Effector memory CD8-positive, alpha-beta T cell (primary cell): ENCODE measurements at regions not wholly inside any gene's neighbourhood (a gene's known extent, or its start where the extent isn't known, plus 50 kb on each side); places are given as distances from the start of the nearest gene placed in this dataset.

Source experiments
- ATAC-seq: fragments of 150-1000 bp; cut with Tn5 transposase; replicated peaks from 2 replicates; pipeline ENCODE4 v1.10.0; 2021; ENCODE audit warnings: mild to moderate bottlenecking, moderate library complexity
- DNase-seq, 3 experiments: peaks; one replicate each; pipeline ENCODE4 v3.0.0; 2021
- H3K27ac Mint-ChIP-seq, 2 donors: one replicate each; pipeline ENCODE4 v1.8.0; 2022; ENCODE audit warnings: mild to moderate bottlenecking in 2 of 2, mixed read lengths in 2 of 2, moderate library complexity in 2 of 2
- H3K27me3 Mint-ChIP-seq, 2 donors: one replicate each; pipeline ENCODE4 v1.8.0; 2022; ENCODE audit warnings: mixed read lengths in 2 of 2
- H3K36me3 Mint-ChIP-seq: one replicate; pipeline ENCODE4 v1.8.0; 2022; ENCODE audit warnings: mild to moderate bottlenecking, moderate library complexity, mixed read lengths; ENCODE audit not compliant: insufficient read depth
- H3K4me1 Mint-ChIP-seq, 2 donors: one replicate each; pipeline ENCODE4 v1.8.0; 2022; ENCODE audit warnings: low read depth in 2 of 2, mixed read lengths in 2 of 2
- H3K4me3 Mint-ChIP-seq, 2 donors: one replicate each; pipeline ENCODE4 v1.8.0; 2022; ENCODE audit warnings: mild to moderate bottlenecking in 2 of 2, mixed read lengths in 2 of 2, moderate library complexity in 2 of 2
- H3K9me3 Mint-ChIP-seq, 2 donors: one replicate each; pipeline ENCODE4 v1.8.0; 2022; ENCODE audit warnings: mixed read lengths in 2 of 2

GRCh38 chr16:64011650-64012049 is 1110.2 kb downstream of the CDH11 start:
- DNase-seq, result no peak
- H3K27ac Mint-ChIP-seq, result no peak overlapping the region

GRCh38 chr16:64008131-64008530 is 1113.7 kb downstream of the CDH11 start:
- DNase-seq (no peak), ATAC-seq (no peak)
- no peak overlapping the region for H3K4me3 Mint-ChIP-seq
- no peaks in the 10 kb centered on the region for H3K4me1 Mint-ChIP-seq
- H3K36me3 Mint-ChIP-seq, result no peaks in the 10 kb centered on the region
- peaks cover 7 to 30% of the 10 kb centered on the region in 2 donors for H3K9me3 Mint-ChIP-seq
- H3K27me3 Mint-ChIP-seq, result no peaks in the 10 kb centered on the region
- no peak overlapping the region for H3K27ac Mint-ChIP-seq

More at GRCh38 chr16:64011650-64012049, 1110.2 kb downstream of the CDH11 start:
- ATAC-seq, result no peak
- Mint-ChIP-seq H3K4me1 (no peaks in the 10 kb centered on the region), H3K27me3 (no peaks in the 10 kb centered on the region), H3K9me3 (peaks cover 12 to 51% of the 10 kb centered on the region in 2 donors), H3K4me3 (no peak overlapping the region), H3K36me3 (peaks cover 3% of the 10 kb centered on the region)

- Mint-ChIP-seq H3K4me3 (no peak overlapping the region), H3K9me3 (peaks cover 0 to 9% of the 10 kb centered on the region in 2 donors), H3K27ac (no peak overlapping the region), H3K27me3 (no peaks in the 10 kb centered on the region), H3K36me3 (no peaks in the 10 kb centered on the region), H3K4me1 (no peaks in the 10 kb centered on the region)
- no peak for ATAC-seq
- no peak for DNase-seq
Observed at GRCh38 chr16:64004116-64004515, 1117.7 kb downstream of the CDH11 start.

GRCh38 chr16:63995025-63995424 is 1126.8 kb downstream of the CDH11 start:
- Mint-ChIP-seq H3K4me1 (no peaks in the 10 kb centered on the region), H3K36me3 (no peaks in the 10 kb centered on the region), H3K9me3 (peaks cover 8 to 15% of the 10 kb centered on the region in 2 donors), H3K4me3 (no peak overlapping the region), H3K27ac (no peak overlapping the region), H3K27me3 (no peaks in the 10 kb centered on the region)
- ATAC-seq (no peak), DNase-seq (no peak)

- Mint-ChIP-seq H3K36me3 (no peaks in the 10 kb centered on the region), H3K4me3 (no peak overlapping the region), H3K4me1 (no peaks in the 10 kb centered on the region), H3K9me3 (peaks cover 8 to 31% of the 10 kb centered on the region in 2 donors), H3K27ac (no peak overlapping the region), H3K27me3 (no peaks in the 10 kb centered on the region)
- DNase-seq, result no peak
- no peak for ATAC-seq
Observed at GRCh38 chr16:63983401-63983800, 1138.5 kb downstream of the CDH11 start.

- DNase-seq (no peak), ATAC-seq (no peak)
- no peak overlapping the region for H3K4me3 Mint-ChIP-seq
- H3K4me1 Mint-ChIP-seq, result no peaks in the 10 kb centered on the region
- peaks cover 5 to 24% of the 10 kb centered on the region in 2 donors for H3K9me3 Mint-ChIP-seq
- no peak overlapping the region for H3K27ac Mint-ChIP-seq
- H3K27me3 Mint-ChIP-seq, result no peaks in the 10 kb centered on the region
- H3K36me3 Mint-ChIP-seq, result no peaks in the 10 kb centered on the region
Observed at GRCh38 chr16:63982741-63983140, 1139.1 kb downstream of the CDH11 start.

- no peaks in the 10 kb centered on the region for H3K4me1 Mint-ChIP-seq
- no peaks in the 10 kb centered on the region for H3K36me3 Mint-ChIP-seq
- no peak overlapping the region for H3K4me3 Mint-ChIP-seq
- H3K9me3 Mint-ChIP-seq, result peaks cover 5 to 18% of the 10 kb centered on the region in 2 donors
- DNase-seq (no peak), ATAC-seq (no peak)
- H3K27ac Mint-ChIP-seq, result no peak overlapping the region
- no peaks in the 10 kb centered on the region for H3K27me3 Mint-ChIP-seq
Observed at GRCh38 chr16:63982110-63982509, 1139.8 kb downstream of the CDH11 start.

- H3K9me3 Mint-ChIP-seq, result peaks cover 2 to 15% of the 10 kb centered on the region in 2 donors
- no peak for ATAC-seq
Observed at GRCh38 chr16:63981639-63982038, 1140.2 kb downstream of the CDH11 start.

GRCh38 chr16:63980763-63981162 is 1141.1 kb downstream of the CDH11 start:
- H3K36me3 Mint-ChIP-seq, result no peaks in the 10 kb centered on the region
- no peak for DNase-seq
- H3K4me1 Mint-ChIP-seq, result no peaks in the 10 kb centered on the region
- no peak overlapping the region for H3K4me3 Mint-ChIP-seq
- H3K9me3 Mint-ChIP-seq, result peaks cover 2 to 10% of the 10 kb centered on the region in 2 donors
- no peak for ATAC-seq
- no peaks in the 10 kb centered on the region for H3K27me3 Mint-ChIP-seq
- H3K27ac Mint-ChIP-seq, result no peak overlapping the region

More at GRCh38 chr16:63981639-63982038, 1140.2 kb downstream of the CDH11 start:
- Mint-ChIP-seq H3K27me3 (no peaks in the 10 kb centered on the region), H3K4me3 (no peak overlapping the region), H3K36me3 (no peaks in the 10 kb centered on the region), H3K27ac (no peak overlapping the region), H3K4me1 (no peaks in the 10 kb centered on the region)
- DNase-seq, result no peak

- DNase-seq, result no peak
- no peak overlapping the region for H3K27ac Mint-ChIP-seq
- H3K4me3 Mint-ChIP-seq, result no peak overlapping the region
- no peaks in the 10 kb centered on the region for H3K36me3 Mint-ChIP-seq
- H3K4me1 Mint-ChIP-seq, result no peaks in the 10 kb centered on the region
- no peaks in the 10 kb centered on the region for H3K27me3 Mint-ChIP-seq
- ATAC-seq, result no peak
- peaks cover 2 to 6% of the 10 kb centered on the region in 2 donors for H3K9me3 Mint-ChIP-seq
Observed at GRCh38 chr16:63978240-63978639, 1143.6 kb downstream of the CDH11 start.

GRCh38 chr16:63976345-63976744 is 1145.5 kb downstream of the CDH11 start:
- Mint-ChIP-seq H3K4me3 (no peak overlapping the region), H3K36me3 (no peaks in the 10 kb centered on the region), H3K4me1 (no peaks in the 10 kb centered on the region), H3K27me3 (no peaks in the 10 kb centered on the region), H3K9me3 (peaks cover 2 to 4% of the 10 kb centered on the region in 2 donors), H3K27ac (no peak overlapping the region)
- no peak for DNase-seq
- no peak for ATAC-seq

- H3K36me3 Mint-ChIP-seq, result no peaks in the 10 kb centered on the region
- DNase-seq, result no peak
- H3K27me3 Mint-ChIP-seq, result no peaks in the 10 kb centered on the region
- H3K9me3 Mint-ChIP-seq, result peaks cover 0 to 4% of the 10 kb centered on the region in 2 donors
- H3K27ac Mint-ChIP-seq, result no peak overlapping the region
- H3K4me1 Mint-ChIP-seq, result no peaks in the 10 kb centered on the region
- ATAC-seq, result no peak
- H3K4me3 Mint-ChIP-seq, result no peak overlapping the region
Observed at GRCh38 chr16:63975669-63976068, 1146.2 kb downstream of the CDH11 start.

GRCh38 chr16:63967966-63968365 is 1153.9 kb downstream of the CDH11 start:
- Mint-ChIP-seq H3K9me3 (peaks cover 11 to 18% of the 10 kb centered on the region in 2 donors), H3K36me3 (no peaks in the 10 kb centered on the region), H3K27ac (no peak overlapping the region), H3K4me1 (no peaks in the 10 kb centered on the region), H3K27me3 (no peaks in the 10 kb centered on the region), H3K4me3 (no peak overlapping the region)
- ATAC-seq (no peak), DNase-seq (no peak)

- ATAC-seq (no peak), DNase-seq (no peak)
- Mint-ChIP-seq H3K4me1 (no peaks in the 10 kb centered on the region), H3K36me3 (no peaks in the 10 kb centered on the region), H3K27me3 (no peaks in the 10 kb centered on the region), H3K9me3 (peaks cover 20 to 39% of the 10 kb centered on the region in 2 donors), H3K27ac (no peak overlapping the region), H3K4me3 (no peak overlapping the region)
Observed at GRCh38 chr16:63960321-63960720, 1161.5 kb downstream of the CDH11 start.

GRCh38 chr16:63947022-63947421 is 1174.8 kb downstream of the CDH11 start:
- peaks cover 7% of the 10 kb centered on the region in 2 donors for H3K9me3 Mint-ChIP-seq
- H3K27ac Mint-ChIP-seq, result no peak overlapping the region
- no peak overlapping the region for H3K4me3 Mint-ChIP-seq
- H3K36me3 Mint-ChIP-seq, result no peaks in the 10 kb centered on the region
- no peaks in the 10 kb centered on the region for H3K4me1 Mint-ChIP-seq
- H3K27me3 Mint-ChIP-seq, result no peaks in the 10 kb centered on the region
- ATAC-seq, result no peak
- no peak for DNase-seq
